ENCODE measurements at regions not wholly inside any gene's neighbourhood (a gene's known extent, or its start where the extent isn't known, plus 50 kb on each side); places are given as distances from the start of the nearest gene placed in this dataset.

- TF ChIP-seq, protein P1, sequence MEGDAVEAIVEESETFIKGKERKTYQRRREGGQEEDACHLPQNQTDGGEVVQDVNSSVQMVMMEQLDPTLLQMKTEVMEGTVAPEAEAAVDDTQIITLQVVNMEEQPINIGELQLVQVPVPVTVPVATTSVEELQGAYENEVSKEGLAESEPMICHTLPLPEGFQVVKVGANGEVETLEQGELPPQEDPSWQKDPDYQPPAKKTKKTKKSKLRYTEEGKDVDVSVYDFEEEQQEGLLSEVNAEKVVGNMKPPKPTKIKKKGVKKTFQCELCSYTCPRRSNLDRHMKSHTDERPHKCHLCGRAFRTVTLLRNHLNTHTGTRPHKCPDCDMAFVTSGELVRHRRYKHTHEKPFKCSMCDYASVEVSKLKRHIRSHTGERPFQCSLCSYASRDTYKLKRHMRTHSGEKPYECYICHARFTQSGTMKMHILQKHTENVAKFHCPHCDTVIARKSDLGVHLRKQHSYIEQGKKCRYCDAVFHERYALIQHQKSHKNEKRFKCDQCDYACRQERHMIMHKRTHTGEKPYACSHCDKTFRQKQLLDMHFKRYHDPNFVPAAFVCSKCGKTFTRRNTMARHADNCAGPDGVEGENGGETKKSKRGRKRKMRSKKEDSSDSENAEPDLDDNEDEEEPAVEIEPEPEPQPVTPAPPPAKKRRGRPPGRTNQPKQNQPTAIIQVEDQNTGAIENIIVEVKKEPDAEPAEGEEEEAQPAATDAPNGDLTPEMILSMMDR (IDR thresholded peaks at IDR 0.05): no peak
- TF ChIP-seq EP300 (IDR thresholded peaks at IDR 0.05): no peak
These were observed 54.1 kb upstream of the ARHGAP24 start for GRCh38 chr4:85420831-85421230.
